HepG2 (cell line): ENCODE measurements at regions not wholly inside any gene's neighbourhood (a gene's known extent, or its start where the extent isn't known, plus 50 kb on each side); places are given as distances from the start of the nearest gene placed in this dataset.
A peak's percentile ranks its signal among the peaks of the same experiment; 100 is the strongest.

Experiments used
- DBP ChIP-seq: sonication (generic); formaldehyde crosslinking; IDR thresholded peaks from 2 replicates; pipeline ENCODE4 v1.4.0; 2020; ENCODE audit warnings: missing genetic modification reagents; ENCODE audit errors: not compliant biosample characterization
- SALL1 ChIP-seq: sonication (generic); formaldehyde crosslinking; IDR thresholded peaks from 2 replicates; pipeline ENCODE4 v1.8.0; 2022; ENCODE audit warnings: mild to moderate bottlenecking, missing genetic modification reagents
- STAG1 ChIP-seq: sonication (generic); formaldehyde crosslinking; IDR thresholded peaks from 2 replicates; pipeline ENCODE4 v1.4.0; 2020; ENCODE audit warnings: missing genetic modification reagents
- ZBTB3 ChIP-seq: sonication (generic); formaldehyde crosslinking; IDR thresholded peaks from 2 replicates; pipeline ENCODE4 v1.4.0; 2020; ENCODE audit warnings: low read depth, mild to moderate bottlenecking, moderate library complexity, missing genetic modification reagents, borderline replicate concordance
- ZNF431 ChIP-seq: sonication (generic); formaldehyde crosslinking; IDR thresholded peaks from 2 replicates; pipeline ENCODE4 v1.9.0; 2022; ENCODE audit warnings: missing genetic modification reagents, low read depth, mild to moderate bottlenecking, borderline replicate concordance
- TF ChIP-seq, protein P1 (sequence below): IDR thresholded peaks from 2 replicates; pipeline ENCODE4 v1.4.0; 2020; ENCODE audit warnings: mild to moderate bottlenecking, missing genetic modification reagents
- TF ChIP-seq, protein P2 (sequence below): sonication (generic); formaldehyde crosslinking; IDR thresholded peaks from 2 replicates; pipeline ENCODE4 v1.5.0; 2020; ENCODE audit warnings: mild to moderate bottlenecking, missing genetic modification reagents, moderate library complexity
- TF ChIP-seq, protein P3 (sequence below): sonication (generic); formaldehyde crosslinking; IDR thresholded peaks from 2 replicates; pipeline ENCODE4 v1.5.0; 2020; ENCODE audit warnings: missing genetic modification reagents
- TF ChIP-seq, protein P4 (sequence below): sonication (generic); formaldehyde crosslinking; IDR thresholded peaks from 2 replicates; pipeline ENCODE4 v1.8.0; 2022; ENCODE audit warnings: mild to moderate bottlenecking, missing genetic modification reagents

- TF ChIP-seq, protein P1, sequence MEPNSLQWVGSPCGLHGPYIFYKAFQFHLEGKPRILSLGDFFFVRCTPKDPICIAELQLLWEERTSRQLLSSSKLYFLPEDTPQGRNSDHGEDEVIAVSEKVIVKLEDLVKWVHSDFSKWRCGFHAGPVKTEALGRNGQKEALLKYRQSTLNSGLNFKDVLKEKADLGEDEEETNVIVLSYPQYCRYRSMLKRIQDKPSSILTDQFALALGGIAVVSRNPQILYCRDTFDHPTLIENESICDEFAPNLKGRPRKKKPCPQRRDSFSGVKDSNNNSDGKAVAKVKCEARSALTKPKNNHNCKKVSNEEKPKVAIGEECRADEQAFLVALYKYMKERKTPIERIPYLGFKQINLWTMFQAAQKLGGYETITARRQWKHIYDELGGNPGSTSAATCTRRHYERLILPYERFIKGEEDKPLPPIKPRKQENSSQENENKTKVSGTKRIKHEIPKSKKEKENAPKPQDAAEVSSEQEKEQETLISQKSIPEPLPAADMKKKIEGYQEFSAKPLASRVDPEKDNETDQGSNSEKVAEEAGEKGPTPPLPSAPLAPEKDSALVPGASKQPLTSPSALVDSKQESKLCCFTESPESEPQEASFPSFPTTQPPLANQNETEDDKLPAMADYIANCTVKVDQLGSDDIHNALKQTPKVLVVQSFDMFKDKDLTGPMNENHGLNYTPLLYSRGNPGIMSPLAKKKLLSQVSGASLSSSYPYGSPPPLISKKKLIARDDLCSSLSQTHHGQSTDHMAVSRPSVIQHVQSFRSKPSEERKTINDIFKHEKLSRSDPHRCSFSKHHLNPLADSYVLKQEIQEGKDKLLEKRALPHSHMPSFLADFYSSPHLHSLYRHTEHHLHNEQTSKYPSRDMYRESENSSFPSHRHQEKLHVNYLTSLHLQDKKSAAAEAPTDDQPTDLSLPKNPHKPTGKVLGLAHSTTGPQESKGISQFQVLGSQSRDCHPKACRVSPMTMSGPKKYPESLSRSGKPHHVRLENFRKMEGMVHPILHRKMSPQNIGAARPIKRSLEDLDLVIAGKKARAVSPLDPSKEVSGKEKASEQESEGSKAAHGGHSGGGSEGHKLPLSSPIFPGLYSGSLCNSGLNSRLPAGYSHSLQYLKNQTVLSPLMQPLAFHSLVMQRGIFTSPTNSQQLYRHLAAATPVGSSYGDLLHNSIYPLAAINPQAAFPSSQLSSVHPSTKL = no peak
- TF ChIP-seq STAG1 (CRISPR knock-in tag) (peak; percentile 31; the same call in 1 of the 2 replicates), ZBTB3 (CRISPR knock-in tag) (no peak), DBP (CRISPR knock-in tag) (no peak), SALL1 (no peak), ZNF431 (no peak)
- TF ChIP-seq, protein P2, sequence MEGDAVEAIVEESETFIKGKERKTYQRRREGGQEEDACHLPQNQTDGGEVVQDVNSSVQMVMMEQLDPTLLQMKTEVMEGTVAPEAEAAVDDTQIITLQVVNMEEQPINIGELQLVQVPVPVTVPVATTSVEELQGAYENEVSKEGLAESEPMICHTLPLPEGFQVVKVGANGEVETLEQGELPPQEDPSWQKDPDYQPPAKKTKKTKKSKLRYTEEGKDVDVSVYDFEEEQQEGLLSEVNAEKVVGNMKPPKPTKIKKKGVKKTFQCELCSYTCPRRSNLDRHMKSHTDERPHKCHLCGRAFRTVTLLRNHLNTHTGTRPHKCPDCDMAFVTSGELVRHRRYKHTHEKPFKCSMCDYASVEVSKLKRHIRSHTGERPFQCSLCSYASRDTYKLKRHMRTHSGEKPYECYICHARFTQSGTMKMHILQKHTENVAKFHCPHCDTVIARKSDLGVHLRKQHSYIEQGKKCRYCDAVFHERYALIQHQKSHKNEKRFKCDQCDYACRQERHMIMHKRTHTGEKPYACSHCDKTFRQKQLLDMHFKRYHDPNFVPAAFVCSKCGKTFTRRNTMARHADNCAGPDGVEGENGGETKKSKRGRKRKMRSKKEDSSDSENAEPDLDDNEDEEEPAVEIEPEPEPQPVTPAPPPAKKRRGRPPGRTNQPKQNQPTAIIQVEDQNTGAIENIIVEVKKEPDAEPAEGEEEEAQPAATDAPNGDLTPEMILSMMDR (CRISPR knock-in tag) = peak; percentile 43
- TF ChIP-seq, protein P3, sequence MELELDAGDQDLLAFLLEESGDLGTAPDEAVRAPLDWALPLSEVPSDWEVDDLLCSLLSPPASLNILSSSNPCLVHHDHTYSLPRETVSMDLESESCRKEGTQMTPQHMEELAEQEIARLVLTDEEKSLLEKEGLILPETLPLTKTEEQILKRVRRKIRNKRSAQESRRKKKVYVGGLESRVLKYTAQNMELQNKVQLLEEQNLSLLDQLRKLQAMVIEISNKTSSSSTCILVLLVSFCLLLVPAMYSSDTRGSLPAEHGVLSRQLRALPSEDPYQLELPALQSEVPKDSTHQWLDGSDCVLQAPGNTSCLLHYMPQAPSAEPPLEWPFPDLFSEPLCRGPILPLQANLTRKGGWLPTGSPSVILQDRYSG = no peak
- TF ChIP-seq, protein P4, sequence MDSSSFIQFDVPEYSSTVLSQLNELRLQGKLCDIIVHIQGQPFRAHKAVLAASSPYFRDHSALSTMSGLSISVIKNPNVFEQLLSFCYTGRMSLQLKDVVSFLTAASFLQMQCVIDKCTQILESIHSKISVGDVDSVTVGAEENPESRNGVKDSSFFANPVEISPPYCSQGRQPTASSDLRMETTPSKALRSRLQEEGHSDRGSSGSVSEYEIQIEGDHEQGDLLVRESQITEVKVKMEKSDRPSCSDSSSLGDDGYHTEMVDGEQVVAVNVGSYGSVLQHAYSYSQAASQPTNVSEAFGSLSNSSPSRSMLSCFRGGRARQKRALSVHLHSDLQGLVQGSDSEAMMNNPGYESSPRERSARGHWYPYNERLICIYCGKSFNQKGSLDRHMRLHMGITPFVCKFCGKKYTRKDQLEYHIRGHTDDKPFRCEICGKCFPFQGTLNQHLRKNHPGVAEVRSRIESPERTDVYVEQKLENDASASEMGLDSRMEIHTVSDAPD (CRISPR knock-in tag) = no peak
- TF ChIP-seq, all 625 proteins: peak for 2
Measured at GRCh38 chr5:10866913-10867312, 105.9 kb upstream of the DAP start (continued).
